ENCODE measurements at regions not wholly inside any gene's neighbourhood (a gene's known extent, or its start where the extent isn't known, plus 50 kb on each side); places are given as distances from the start of the nearest gene placed in this dataset.

DNA sequence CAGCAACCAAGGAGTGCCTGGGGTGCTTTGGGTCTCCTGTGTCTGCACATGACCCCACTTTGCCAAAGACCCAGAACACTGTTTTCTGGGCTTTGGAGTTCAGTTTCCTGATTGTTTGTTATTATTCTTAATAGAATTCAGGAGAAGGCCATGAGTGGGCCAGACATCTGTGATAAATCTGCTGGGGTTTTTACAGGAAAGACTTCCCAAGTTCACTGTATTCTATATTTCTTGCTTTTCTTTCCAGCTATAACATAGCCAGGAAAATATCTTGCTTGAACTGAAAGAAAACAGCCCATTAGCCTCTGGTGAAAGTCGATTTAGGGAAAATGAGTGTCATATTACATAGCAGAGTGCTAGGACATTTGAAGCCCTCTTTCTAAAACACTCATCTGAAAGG, 345.1 kb upstream of the USP24 start:
- TF ChIP-seq, protein P1, sequence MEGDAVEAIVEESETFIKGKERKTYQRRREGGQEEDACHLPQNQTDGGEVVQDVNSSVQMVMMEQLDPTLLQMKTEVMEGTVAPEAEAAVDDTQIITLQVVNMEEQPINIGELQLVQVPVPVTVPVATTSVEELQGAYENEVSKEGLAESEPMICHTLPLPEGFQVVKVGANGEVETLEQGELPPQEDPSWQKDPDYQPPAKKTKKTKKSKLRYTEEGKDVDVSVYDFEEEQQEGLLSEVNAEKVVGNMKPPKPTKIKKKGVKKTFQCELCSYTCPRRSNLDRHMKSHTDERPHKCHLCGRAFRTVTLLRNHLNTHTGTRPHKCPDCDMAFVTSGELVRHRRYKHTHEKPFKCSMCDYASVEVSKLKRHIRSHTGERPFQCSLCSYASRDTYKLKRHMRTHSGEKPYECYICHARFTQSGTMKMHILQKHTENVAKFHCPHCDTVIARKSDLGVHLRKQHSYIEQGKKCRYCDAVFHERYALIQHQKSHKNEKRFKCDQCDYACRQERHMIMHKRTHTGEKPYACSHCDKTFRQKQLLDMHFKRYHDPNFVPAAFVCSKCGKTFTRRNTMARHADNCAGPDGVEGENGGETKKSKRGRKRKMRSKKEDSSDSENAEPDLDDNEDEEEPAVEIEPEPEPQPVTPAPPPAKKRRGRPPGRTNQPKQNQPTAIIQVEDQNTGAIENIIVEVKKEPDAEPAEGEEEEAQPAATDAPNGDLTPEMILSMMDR (conservative IDR thresholded peaks at IDR 0.05): no peak
- H3K27ac ChIP-seq: no peak overlapping the region

DNA sequence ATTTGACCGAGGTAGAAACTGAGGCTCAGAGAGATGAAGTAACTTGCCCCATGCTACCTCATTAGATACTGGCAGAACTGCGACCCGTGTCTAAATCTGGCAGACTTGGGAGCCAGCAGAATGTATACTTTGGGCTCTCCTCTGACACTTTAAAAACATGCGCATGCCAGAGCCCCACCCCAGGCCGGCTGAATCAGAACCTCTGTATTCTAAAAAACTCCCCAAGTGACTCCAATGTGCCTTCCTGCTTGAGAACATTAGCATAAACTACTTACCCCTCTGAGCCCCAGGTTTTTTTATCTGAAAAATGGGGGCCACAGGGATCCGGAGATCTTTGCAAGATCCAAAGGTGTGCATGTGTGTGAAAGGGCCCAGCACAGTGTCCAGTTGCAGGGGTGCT, 344.7 kb upstream of the USP24 start:
- TF ChIP-seq, protein P1 (conservative IDR thresholded peaks at IDR 0.05): no peak

DNA sequence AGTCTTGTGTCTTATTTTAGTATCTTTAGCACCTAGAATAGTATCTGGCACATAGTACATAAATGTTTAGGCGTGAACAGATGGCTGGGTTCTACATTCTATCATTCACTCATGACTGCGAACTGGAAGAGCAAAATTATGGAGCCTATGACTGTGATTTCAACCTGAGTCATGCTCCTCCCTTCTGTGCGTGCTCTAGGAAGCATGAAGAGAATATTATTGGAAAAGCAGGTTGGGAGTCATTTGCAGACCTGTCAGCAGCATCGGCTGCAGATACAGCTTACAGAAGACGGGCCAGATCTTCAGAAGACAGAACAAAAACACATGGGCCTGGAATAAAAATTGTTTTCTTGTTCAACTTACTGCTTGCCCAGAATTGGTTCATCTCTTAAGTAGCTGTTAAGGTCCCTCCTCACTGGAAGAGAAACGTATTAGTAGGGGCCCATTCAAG, 344.0 kb upstream of the USP24 start:
- H3K27ac ChIP-seq: no peak overlapping the region
- TF ChIP-seq, protein P1 (conservative IDR thresholded peaks at IDR 0.05): no peak

More for the DNA sequence above, 344.7 kb upstream of the USP24 start:
- H3K27ac ChIP-seq: no peak overlapping the region

DNA sequence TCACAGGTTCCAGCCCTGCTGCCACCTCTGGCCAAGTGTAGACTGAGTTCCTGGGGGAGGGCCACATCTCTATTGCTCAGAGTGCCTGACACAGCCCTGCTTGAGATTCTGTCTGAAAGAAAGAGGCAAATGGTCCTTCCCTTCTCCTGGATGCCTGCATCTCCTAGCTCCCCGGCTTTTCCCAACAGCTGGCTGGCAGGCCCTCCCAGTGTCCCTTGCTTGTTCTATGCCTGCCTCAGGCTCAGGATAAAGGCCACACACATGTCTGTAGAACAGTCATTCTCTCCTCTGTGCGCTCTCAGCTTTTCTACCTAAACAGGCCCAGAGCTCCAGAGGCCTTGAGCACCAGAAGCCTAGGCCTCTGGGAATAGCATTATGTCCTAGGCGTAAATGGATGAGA, 343.4 kb upstream of the USP24 start:
- TF ChIP-seq, protein P1 (conservative IDR thresholded peaks at IDR 0.05): no peak
- H3K27ac ChIP-seq: no peak overlapping the region

DNA sequence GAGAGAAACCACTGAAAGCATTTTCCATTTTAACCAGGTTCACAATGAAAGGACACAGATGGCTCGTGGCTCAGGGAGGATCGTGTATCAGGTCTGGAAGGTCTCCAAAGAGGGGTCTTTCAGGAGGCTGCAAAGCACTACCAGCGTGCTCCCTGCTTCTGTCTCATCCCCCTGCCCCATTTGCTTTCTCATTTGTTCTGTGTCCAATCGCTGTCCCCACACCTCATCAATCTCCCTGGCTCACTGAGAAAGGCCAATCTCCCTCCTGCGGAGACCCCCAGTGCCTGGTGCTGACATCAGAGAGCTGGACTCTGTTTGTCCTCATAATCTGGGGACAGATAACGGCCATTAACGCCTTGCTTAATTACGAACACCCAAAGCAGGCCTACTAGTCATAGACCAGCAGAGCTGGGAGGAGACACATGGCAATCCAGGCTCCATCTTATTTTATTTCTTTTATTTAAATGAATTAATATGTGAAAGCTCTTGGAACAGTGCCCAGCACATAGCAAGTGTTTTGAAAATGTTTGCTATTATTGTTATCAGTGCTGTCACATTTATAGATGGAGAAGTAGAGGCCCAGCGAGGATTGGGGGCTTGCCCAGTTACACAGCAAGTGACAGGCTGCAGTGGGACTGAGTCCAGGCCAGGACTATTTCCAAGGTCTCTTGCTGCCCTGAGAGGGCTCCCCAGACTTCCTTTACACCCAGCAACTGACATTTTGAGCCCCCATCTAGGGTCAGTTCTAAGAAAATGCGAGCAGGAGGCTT, 341.0 kb upstream of the USP24 start:
- TF ChIP-seq, protein P1 (conservative IDR thresholded peaks at IDR 0.05): no peak
- H3K27ac ChIP-seq: no peak overlapping the region

DNA sequence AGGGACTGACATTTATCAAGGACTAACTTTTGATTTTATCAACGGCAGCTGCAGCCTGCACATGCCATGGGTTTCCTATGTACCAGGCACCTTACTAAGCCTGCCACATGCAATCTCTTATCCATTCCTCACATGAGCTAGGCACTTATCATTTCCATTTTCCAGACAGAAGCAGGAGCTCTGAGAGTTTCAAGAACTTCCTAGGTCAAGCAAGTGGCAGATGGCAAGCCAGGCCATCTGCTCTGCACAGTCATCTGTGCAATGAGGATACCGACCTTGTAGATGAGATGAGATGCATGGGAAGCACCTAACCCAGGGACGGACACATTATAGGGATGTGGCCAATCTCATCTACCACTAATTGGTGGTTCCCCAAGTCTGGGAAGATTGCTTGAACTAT, 339.4 kb upstream of the USP24 start:
- TF ChIP-seq, protein P1 (conservative IDR thresholded peaks at IDR 0.05): no peak
- no peak overlapping the region for H3K27ac ChIP-seq

DNA sequence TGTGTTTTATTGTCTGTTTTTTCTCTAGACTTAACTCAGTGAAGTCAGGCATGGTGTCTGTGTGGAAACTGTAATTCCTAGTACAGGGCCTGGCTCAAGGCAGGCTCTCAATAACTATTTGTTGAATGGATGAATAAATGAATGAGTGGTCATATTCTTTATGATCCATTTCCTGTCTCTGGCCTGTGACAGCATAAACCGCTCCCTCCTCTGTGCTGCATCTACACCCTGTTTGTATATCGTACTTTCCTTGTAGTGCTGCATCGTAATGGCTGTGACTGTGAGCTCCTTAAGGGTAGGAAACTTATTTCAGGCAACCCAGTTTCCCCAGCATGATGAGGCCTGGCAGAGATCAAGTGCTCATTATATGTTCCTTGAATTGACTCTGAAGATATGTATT, 337.5 kb upstream of the USP24 start:
- H3K27ac ChIP-seq: no peak overlapping the region
- TF ChIP-seq, protein P1 (conservative IDR thresholded peaks at IDR 0.05): no peak

All from VCaP (cell line).